ENCODE measurements at regions not wholly inside any gene's neighbourhood (a gene's known extent, or its start where the extent isn't known, plus 50 kb on each side); places are given as distances from the start of the nearest gene placed in this dataset.

GRCh38 chr15:60191016-60191415, 186.9 kb downstream of the FOXB1 start:
- no peak for TF ChIP-seq ZNF274 (IDR thresholded peaks at IDR 0.05; ENCODE audit: low read depth, low read length)
- H3K4me3 ChIP-seq (ENCODE audit: low read length): no peak overlapping the region

DNA sequence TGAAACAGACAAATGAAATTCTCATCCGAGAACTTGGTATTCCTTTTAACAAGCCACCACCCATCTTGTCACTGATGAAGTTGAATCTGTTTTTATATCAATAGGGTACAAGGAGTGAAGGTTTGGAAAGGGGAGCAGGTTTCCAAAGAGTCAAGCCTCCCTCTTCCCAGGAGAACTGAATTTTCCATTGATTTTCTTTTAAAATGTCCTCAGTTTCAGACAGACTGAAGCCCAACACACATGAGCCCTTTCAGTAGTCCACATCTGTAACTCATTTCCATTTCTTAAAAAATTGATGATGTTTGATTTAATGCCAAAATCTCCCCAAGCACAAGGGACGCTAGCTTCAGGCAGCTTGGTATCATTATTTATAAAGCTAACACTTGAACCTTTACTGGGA, 187.7 kb downstream of the FOXB1 start:
- no peak overlapping the region for H3K4me3 ChIP-seq (ENCODE audit: low read length)
- TF ChIP-seq ZNF274 (IDR thresholded peaks at IDR 0.05; ENCODE audit: low read depth, low read length): no peak

- H3K4me3 ChIP-seq (ENCODE audit: low read length): no peak overlapping the region
- TF ChIP-seq ZNF274 (IDR thresholded peaks at IDR 0.05; ENCODE audit: low read depth, low read length): no peak
Observed at GRCh38 chr15:60195611-60196010, 191.5 kb downstream of the FOXB1 start.

GRCh38 chr15:60204131-60204885, 193.5 kb downstream of the ANXA2 start:
- H3K4me3 ChIP-seq (ENCODE audit: low read length): no peak overlapping the region
- no peak for TF ChIP-seq ZNF274 (IDR thresholded peaks at IDR 0.05; ENCODE audit: low read depth, low read length)

GRCh38 chr15:60208709-60209108, 189.1 kb downstream of the ANXA2 start:
- no peak for TF ChIP-seq ZNF274 (IDR thresholded peaks at IDR 0.05; ENCODE audit: low read depth, low read length)
- no peak overlapping the region for H3K4me3 ChIP-seq (ENCODE audit: low read length)

- no peak for TF ChIP-seq ZNF274 (IDR thresholded peaks at IDR 0.05; ENCODE audit: low read depth, low read length)
Observed at GRCh38 chr15:60212536-60212935, 185.2 kb downstream of the ANXA2 start.

DNA sequence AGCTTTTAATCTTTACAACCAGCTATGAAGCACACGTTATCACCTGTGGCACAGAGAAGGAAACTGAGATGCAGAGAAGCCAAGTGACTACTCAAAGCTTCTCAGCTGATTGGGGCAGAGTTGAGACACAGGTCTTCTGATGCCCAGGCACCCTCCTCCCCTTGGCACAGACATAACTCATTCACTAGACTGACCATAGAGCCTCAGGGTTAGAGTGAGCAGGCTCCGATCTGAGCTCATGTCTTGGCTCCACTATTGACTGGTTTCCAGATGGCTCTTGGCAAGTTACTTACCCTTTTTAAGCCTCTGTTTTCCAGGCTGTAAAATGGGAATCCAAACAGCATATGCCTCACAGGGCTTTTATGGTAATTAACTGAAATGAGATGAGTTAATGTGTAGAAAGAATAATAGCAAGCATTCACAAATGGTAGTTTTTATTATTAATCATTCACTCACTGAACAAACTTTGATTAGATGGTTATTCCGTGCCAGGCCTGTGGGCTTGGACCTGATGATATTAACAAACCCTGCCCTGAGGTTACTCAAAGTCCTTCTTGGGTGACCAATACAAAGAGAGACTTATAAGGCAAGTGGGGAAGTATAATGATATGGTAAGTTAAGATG, 184.3 kb downstream of the ANXA2 start:
- TF ChIP-seq ZNF274 (IDR thresholded peaks at IDR 0.05; ENCODE audit: low read depth, low read length): no peak

More at GRCh38 chr15:60212536-60212935, 185.2 kb downstream of the ANXA2 start:
- H3K4me3 ChIP-seq (ENCODE audit: low read length): no peak overlapping the region

GRCh38 chr15:60214201-60214600, 183.6 kb downstream of the ANXA2 start:
- no peak for TF ChIP-seq ZNF274 (IDR thresholded peaks at IDR 0.05; ENCODE audit: low read depth, low read length)
- no peak overlapping the region for H3K4me3 ChIP-seq (ENCODE audit: low read length)

More for the DNA sequence above, 184.3 kb downstream of the ANXA2 start:
- H3K4me3 ChIP-seq (ENCODE audit: low read length): no peak overlapping the region

- no peak for TF ChIP-seq ZNF274 (IDR thresholded peaks at IDR 0.05; ENCODE audit: low read depth, low read length)
- H3K4me3 ChIP-seq (ENCODE audit: low read length): no peak overlapping the region
Observed at GRCh38 chr15:60215225-60215963, 182.4 kb downstream of the ANXA2 start.

- no peak for TF ChIP-seq ZNF274 (IDR thresholded peaks at IDR 0.05; ENCODE audit: low read depth, low read length)
- no peak overlapping the region for H3K4me3 ChIP-seq (ENCODE audit: low read length)
Observed at GRCh38 chr15:60217161-60217560, 180.6 kb downstream of the ANXA2 start.

DNA sequence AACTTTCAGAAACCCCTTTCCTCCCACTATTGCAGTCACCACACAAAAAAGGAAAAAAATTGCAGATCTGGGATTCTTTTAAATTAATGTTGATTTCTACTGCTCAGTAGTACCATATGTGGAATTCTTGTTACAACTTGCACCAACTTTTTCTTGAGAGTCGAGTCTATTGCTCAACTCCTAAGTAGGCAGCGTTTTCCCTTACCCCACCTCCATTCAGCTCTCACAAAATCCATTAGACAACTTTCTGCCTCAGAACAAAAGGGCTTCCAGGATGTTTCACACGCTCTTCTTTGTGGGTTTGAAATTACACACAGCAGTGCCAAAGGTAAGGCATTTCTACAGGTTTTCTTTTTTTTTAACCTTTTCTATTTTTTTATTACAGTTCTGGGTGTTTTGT, 179.5 kb downstream of the ANXA2 start:
- H3K4me3 ChIP-seq (ENCODE audit: low read length): no peak overlapping the region
- TF ChIP-seq ZNF274 (IDR thresholded peaks at IDR 0.05; ENCODE audit: low read depth, low read length): no peak

DNA sequence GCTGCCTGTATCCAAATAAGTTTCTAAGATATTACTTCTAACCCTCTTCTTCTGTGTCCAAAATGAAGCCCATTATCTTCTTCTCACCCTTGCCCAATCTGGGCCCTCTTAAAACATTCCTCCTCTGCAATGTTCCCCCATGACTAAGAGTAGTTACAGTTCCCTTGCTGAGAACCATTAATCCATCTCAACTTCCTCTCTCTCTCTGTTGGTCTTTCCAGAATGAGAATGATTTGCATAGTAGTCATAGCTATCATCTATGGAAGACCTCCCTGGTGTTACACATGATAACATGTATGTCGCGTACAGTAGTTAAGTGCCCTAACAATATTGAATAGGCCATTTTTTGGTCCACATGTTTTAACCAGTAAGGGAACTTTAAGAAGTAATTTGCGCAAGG, 177.9 kb downstream of the ANXA2 start:
- no peak for TF ChIP-seq ZNF274 (IDR thresholded peaks at IDR 0.05; ENCODE audit: low read depth, low read length)
- no peak overlapping the region for H3K4me3 ChIP-seq (ENCODE audit: low read length)

- TF ChIP-seq ZNF274 (IDR thresholded peaks at IDR 0.05; ENCODE audit: low read depth, low read length): no peak
- no peak overlapping the region for H3K4me3 ChIP-seq (ENCODE audit: low read length)
Observed at GRCh38 chr15:60221356-60221755, 176.4 kb downstream of the ANXA2 start.

- H3K4me3 ChIP-seq (ENCODE audit: low read length): no peak overlapping the region
- TF ChIP-seq ZNF274 (IDR thresholded peaks at IDR 0.05; ENCODE audit: low read depth, low read length): no peak
Observed at GRCh38 chr15:60222404-60222803, 175.4 kb downstream of the ANXA2 start.

- no peak for TF ChIP-seq ZNF274 (IDR thresholded peaks at IDR 0.05; ENCODE audit: low read depth, low read length)
- no peak overlapping the region for H3K4me3 ChIP-seq (ENCODE audit: low read length)
Observed at GRCh38 chr15:60223176-60223575, 174.6 kb downstream of the ANXA2 start.

Measured in GM08714 (cell line).